ENCODE measurements at regions not wholly inside any gene's neighbourhood (a gene's known extent, or its start where the extent isn't known, plus 50 kb on each side); places are given as distances from the start of the nearest gene placed in this dataset.

DNA sequence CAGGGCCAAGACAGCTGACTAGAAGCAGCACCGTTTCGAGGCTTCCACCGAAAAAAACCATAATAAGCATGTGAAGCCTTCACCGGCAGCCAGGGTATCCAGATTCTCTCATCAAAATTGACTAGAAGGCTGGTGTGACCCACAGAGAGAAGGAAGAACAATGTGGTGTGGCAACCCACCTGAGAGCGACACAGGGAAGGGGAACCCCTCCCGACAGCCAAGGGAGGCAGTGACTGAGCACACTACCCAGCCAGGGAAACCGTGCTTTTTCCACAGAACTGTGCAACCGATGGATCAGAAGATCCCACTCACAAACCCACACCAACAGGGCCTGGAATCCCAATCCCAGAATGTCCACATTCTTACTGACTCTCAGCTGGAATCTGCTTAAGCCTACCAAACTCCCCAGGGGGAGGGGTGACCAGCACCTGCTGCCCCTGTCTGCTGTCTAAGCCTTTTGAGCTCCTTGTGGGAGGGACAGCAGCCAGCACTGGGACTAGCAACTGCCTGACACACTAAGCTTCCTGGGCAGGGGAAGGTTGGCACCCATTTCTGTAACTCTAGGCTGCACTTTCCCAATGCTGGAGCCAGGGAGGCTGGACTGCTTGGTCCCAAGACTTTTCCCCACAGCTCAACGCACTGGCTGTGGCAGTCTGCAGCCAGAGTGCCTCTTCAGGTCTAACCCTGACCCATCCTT, 231.9 kb upstream of the FAM83B start:
- TF ChIP-seq CTCF (IDR thresholded peaks at IDR 0.05; ENCODE audit: low read depth, low read length, poor library complexity, severe bottlenecking) (no peak), EZH2phosphoT487 (IDR thresholded peaks at IDR 0.05; ENCODE audit: borderline replicate concordance, low read length) (no peak)

Data from DOHH2 (cell line).